Liver (tissue), 8 donors: ENCODE measurements at regions not wholly inside any gene's neighbourhood (a gene's known extent, or its start where the extent isn't known, plus 50 kb on each side); places are given as distances from the start of the nearest gene placed in this dataset.

Source experiments
- DNase-seq: peaks from one replicate; pipeline ENCODE4 v3.0.0-alpha.2; 2017; ENCODE audit warnings: low spot score
- H3K27ac ChIP-seq, 2 donors: one replicate each; pipeline ENCODE4 v1.7.0; 2013; ENCODE audit warnings: inconsistent platforms in 2 of 2, low read length in 2 of 2, control low read depth in 1 of 2, low read depth in 1 of 2, mild to moderate bottlenecking in 1 of 2
- H3K27me3 ChIP-seq, 4 donors: one replicate each; pipeline versions ENCODE4 v1.6.1 to v1.7.0; 2013; ENCODE audit warnings: low read length in 3 of 4, inconsistent platforms in 1 of 4, mild to moderate bottlenecking in 1 of 4, moderate library complexity in 1 of 4; ENCODE audit not compliant: control insufficient read depth in 4 of 4, insufficient read depth in 4 of 4
- H3K36me3 ChIP-seq, 4 donors: one replicate each; pipeline versions ENCODE4 v1.6.1 to v1.7.0; 2013; ENCODE audit warnings: low read length in 3 of 4, mild to moderate bottlenecking in 3 of 4, low read depth in 1 of 4, moderate library complexity in 1 of 4; ENCODE audit not compliant: control insufficient read depth in 4 of 4, insufficient read depth in 3 of 4
- H3K4me1 ChIP-seq, 4 donors: one replicate each; pipeline versions ENCODE4 v1.6.1 to v1.7.0; 2013; ENCODE audit warnings: low read length in 3 of 4, mild to moderate bottlenecking in 3 of 4, moderate library complexity in 1 of 4; ENCODE audit not compliant: control insufficient read depth in 4 of 4, insufficient read depth in 4 of 4
- H3K4me3 ChIP-seq, 3 donors: one replicate each; pipeline versions ENCODE4 v1.6.1 to v1.7.0; 2013; ENCODE audit warnings: low read length in 3 of 3, control low read depth in 1 of 3, low read depth in 1 of 3, mild to moderate bottlenecking in 1 of 3
- H3K9ac ChIP-seq, 2 donors: one replicate each; pipeline ENCODE4 v1.7.0; 2013; ENCODE audit warnings: low read length in 2 of 2, mild to moderate bottlenecking in 2 of 2, moderate library complexity in 2 of 2, control low read depth in 1 of 2, low read depth in 1 of 2
- H3K9me3 ChIP-seq, 4 donors: one replicate each; pipeline versions ENCODE4 v1.6.1 to v1.7.0; 2013; ENCODE audit warnings: low read length in 3 of 4; ENCODE audit not compliant: control insufficient read depth in 4 of 4
- EGR1 ChIP-seq, 2 donors: IDR thresholded peaks; 2 replicates each; pipeline ENCODE4 v1.6.1; 2016 to 2018; ENCODE audit warnings: antibody characterized with exemption in 2 of 2, low read depth in 2 of 2
- FOXA1 ChIP-seq: IDR thresholded peaks from 2 replicates; pipeline ENCODE4 v1.6.1; 2016; ENCODE audit warnings: antibody characterized with exemption
- FOXA2 ChIP-seq: IDR thresholded peaks from 2 replicates; pipeline ENCODE4 v1.6.1; 2016; ENCODE audit warnings: antibody characterized with exemption
- GABPA ChIP-seq, 2 donors: IDR thresholded peaks in 1 of 2; conservative IDR thresholded peaks in 1 of 2; 2 replicates each; pipeline ENCODE4 v1.6.1; 2016; ENCODE audit warnings: antibody characterized with exemption in 2 of 2, mild to moderate bottlenecking in 1 of 2, moderate library complexity in 1 of 2
- HNF4A ChIP-seq, 2 donors: conservative IDR thresholded peaks; 2 replicates each; pipeline ENCODE4 v1.6.1; 2016; ENCODE audit warnings: antibody characterized with exemption in 2 of 2, mild to moderate bottlenecking in 2 of 2
- JUND ChIP-seq, 2 donors: IDR thresholded peaks; 2 replicates each; pipeline ENCODE4 v1.6.1; 2016; ENCODE audit warnings: antibody characterized with exemption in 2 of 2
- NR2F2 ChIP-seq: IDR thresholded peaks from 2 replicates; pipeline ENCODE4 v1.6.1; 2016; ENCODE audit warnings: antibody characterized with exemption
- RAD21 ChIP-seq, 2 donors: IDR thresholded peaks; 2 replicates each; pipeline ENCODE4 v1.6.1; 2016; ENCODE audit warnings: antibody characterized with exemption in 2 of 2, mild to moderate bottlenecking in 2 of 2
- RXRA ChIP-seq, 2 donors: IDR thresholded peaks; 2 replicates each; pipeline ENCODE4 v1.6.1; 2017 to 2018; ENCODE audit warnings: antibody characterized with exemption in 2 of 2, mild to moderate bottlenecking in 1 of 2
- SP1 ChIP-seq: IDR thresholded peaks from 2 replicates; pipeline ENCODE4 v1.6.1; 2018; ENCODE audit warnings: antibody characterized with exemption, mild to moderate bottlenecking
- TAF1 ChIP-seq: conservative IDR thresholded peaks from 2 replicates; pipeline ENCODE4 v1.6.1; 2016; ENCODE audit warnings: antibody characterized with exemption, mild to moderate bottlenecking
- YY1 ChIP-seq: IDR thresholded peaks from 2 replicates; pipeline ENCODE4 v1.6.1; 2016; ENCODE audit warnings: antibody characterized with exemption, mild to moderate bottlenecking
- WGBS: extraction: QIAGEN DNeasy Blood & Tissue Kit; methylation state at CpG from one replicate; pipeline ENCODE4 v1.1.7; 2013; 5-methylcytosine and 5-hydroxymethylcytosine counted together
- TF ChIP-seq, protein P1 (sequence below): fragments of 150-350 bp; IDR thresholded peaks from 2 replicates; pipeline ENCODE4 v1.5.1; 2017; ENCODE audit warnings: improper control_type of control experiment, low read depth, low read length; ENCODE audit not compliant: missing input control
- TF ChIP-seq, protein P2 (sequence below): IDR thresholded peaks from 2 replicates; pipeline ENCODE4 v1.6.1; 2016; ENCODE audit warnings: antibody characterized with exemption
- TF ChIP-seq, protein P3 (sequence below): IDR thresholded peaks from 2 replicates; pipeline ENCODE4 v1.6.1; 2016; ENCODE audit warnings: antibody characterized with exemption
- TF ChIP-seq, protein P4 (sequence below): IDR thresholded peaks from 2 replicates; pipeline ENCODE4 v1.6.1; 2016; ENCODE audit warnings: antibody characterized with exemption
- donor health status: healthy.
- donor health status: healthy.
- donor health status: healthy.
- donor health status: healthy.
- donor health status: healthy.

DNA sequence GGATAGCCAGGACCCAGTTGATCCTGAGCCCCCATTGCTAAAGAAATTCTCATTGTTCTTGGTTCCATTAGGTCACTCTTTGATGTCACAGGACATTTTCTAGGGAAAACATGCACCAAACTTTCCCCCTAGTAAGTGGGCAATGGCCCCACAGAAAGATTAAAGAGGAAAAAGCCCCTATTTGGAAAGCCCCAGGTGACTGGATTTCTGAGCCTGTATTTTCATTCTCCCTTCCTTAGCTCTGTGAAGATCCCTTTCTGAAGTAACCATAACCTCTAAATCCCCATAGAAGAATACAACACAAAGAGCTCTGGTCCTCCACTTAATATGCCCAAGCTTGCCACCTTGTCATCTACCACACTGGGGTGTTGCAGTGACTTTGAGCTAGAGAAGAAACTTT, 232.3 kb upstream of the FGGY start:
- no peak overlapping the region for H3K27ac ChIP-seq
- H3K36me3 ChIP-seq: no peaks in the 10 kb centered on the region
- H3K4me3 ChIP-seq: no peak overlapping the region
- DNase-seq: no peak
- TF ChIP-seq GABPA (IDR thresholded peaks at IDR 0.05 in 1 of 2, conservative IDR thresholded peaks at IDR 0.05 in 1 of 2) (no peak), YY1 (no peak), TAF1 (no peak), RXRA (IDR thresholded peaks at IDR 0.05) (no peak), FOXA1 (no peak), SP1 (no peak), EGR1 (IDR thresholded peaks at IDR 0.05; ENCODE audit: low read depth in 2 of 2) (no peak), HNF4A (conservative IDR thresholded peaks at IDR 0.05) (no peak), NR2F2 (no peak), JUND (IDR thresholded peaks at IDR 0.05) (no peak), FOXA2 (no peak)
- TF ChIP-seq, protein P1, sequence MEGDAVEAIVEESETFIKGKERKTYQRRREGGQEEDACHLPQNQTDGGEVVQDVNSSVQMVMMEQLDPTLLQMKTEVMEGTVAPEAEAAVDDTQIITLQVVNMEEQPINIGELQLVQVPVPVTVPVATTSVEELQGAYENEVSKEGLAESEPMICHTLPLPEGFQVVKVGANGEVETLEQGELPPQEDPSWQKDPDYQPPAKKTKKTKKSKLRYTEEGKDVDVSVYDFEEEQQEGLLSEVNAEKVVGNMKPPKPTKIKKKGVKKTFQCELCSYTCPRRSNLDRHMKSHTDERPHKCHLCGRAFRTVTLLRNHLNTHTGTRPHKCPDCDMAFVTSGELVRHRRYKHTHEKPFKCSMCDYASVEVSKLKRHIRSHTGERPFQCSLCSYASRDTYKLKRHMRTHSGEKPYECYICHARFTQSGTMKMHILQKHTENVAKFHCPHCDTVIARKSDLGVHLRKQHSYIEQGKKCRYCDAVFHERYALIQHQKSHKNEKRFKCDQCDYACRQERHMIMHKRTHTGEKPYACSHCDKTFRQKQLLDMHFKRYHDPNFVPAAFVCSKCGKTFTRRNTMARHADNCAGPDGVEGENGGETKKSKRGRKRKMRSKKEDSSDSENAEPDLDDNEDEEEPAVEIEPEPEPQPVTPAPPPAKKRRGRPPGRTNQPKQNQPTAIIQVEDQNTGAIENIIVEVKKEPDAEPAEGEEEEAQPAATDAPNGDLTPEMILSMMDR: no peak
- TF ChIP-seq, protein P2, sequence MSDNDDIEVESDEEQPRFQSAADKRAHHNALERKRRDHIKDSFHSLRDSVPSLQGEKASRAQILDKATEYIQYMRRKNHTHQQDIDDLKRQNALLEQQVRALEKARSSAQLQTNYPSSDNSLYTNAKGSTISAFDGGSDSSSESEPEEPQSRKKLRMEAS: no peak
- TF ChIP-seq, protein P3, sequence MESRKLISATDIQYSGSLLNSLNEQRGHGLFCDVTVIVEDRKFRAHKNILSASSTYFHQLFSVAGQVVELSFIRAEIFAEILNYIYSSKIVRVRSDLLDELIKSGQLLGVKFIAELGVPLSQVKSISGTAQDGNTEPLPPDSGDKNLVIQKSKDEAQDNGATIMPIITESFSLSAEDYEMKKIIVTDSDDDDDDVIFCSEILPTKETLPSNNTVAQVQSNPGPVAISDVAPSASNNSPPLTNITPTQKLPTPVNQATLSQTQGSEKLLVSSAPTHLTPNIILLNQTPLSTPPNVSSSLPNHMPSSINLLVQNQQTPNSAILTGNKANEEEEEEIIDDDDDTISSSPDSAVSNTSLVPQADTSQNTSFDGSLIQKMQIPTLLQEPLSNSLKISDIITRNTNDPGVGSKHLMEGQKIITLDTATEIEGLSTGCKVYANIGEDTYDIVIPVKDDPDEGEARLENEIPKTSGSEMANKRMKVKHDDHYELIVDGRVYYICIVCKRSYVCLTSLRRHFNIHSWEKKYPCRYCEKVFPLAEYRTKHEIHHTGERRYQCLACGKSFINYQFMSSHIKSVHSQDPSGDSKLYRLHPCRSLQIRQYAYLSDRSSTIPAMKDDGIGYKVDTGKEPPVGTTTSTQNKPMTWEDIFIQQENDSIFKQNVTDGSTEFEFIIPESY: no peak
- TF ChIP-seq, protein P4, sequence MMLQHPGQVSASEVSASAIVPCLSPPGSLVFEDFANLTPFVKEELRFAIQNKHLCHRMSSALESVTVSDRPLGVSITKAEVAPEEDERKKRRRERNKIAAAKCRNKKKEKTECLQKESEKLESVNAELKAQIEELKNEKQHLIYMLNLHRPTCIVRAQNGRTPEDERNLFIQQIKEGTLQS: no peak
- H3K27me3 ChIP-seq: no peaks in the 10 kb centered on the region
- no peaks in the 10 kb centered on the region for H3K4me1 ChIP-seq
- no peaks in the 10 kb centered on the region for H3K9me3 ChIP-seq
- no peak overlapping the region for H3K9ac ChIP-seq

DNA sequence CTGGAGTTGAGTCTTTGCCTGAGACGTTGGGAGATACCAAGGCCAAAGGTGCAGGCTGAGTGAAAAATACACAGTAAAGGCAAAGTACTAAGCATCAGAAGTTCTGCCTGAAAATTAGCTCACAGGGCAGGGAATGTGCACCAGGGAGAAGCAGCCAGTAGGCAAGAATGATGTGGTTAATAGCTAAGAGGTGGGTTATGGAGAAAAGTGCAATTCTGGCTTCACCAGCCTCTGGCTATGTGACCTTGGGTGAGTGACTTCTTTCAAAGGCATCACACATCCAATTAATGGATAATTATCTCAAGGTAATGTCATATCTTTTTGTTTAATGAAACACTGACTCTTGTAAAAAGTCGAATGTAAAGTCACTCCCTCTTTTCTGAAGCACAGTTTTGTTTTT, 230.7 kb upstream of the FGGY start:
- WGBS: 72% methylated on average over 2 of the region's 2 CpGs

More for the DNA sequence above, 230.7 kb upstream of the FGGY start:
- DNase-seq: no peak
- H3K27me3 ChIP-seq: no peaks in the 10 kb centered on the region
- no peak overlapping the region for H3K27ac ChIP-seq
- no peaks in the 10 kb centered on the region for H3K9me3 ChIP-seq
- TF ChIP-seq, protein P1: no peak
- TF ChIP-seq YY1: no peak
- TF ChIP-seq RXRA (IDR thresholded peaks at IDR 0.05): no peak
- TF ChIP-seq RAD21 (IDR thresholded peaks at IDR 0.05): no peak
- no peak for TF ChIP-seq EGR1 (IDR thresholded peaks at IDR 0.05; ENCODE audit: low read depth in 2 of 2)
- TF ChIP-seq, protein P2: no peak
- TF ChIP-seq, protein P3: no peak
- no peaks in the 10 kb centered on the region for H3K36me3 ChIP-seq
- no peak overlapping the region for H3K9ac ChIP-seq
- no peak overlapping the region for H3K4me3 ChIP-seq
- H3K4me1 ChIP-seq: peaks cover 0 to 6% (median 5%) of the 10 kb centered on the region in 4 donors
